Pancreas (tissue), 10 donors: ENCODE measurements at regions not wholly inside any gene's neighbourhood (a gene's known extent, or its start where the extent isn't known, plus 50 kb on each side); places are given as distances from the start of the nearest gene placed in this dataset.
"Not testable (repeated sequence)": the region's sequence is repeated elsewhere in the genome, so short reads cannot be mapped to it uniquely, and the experiment has no call there.

ENCODE experiments used
- ATAC-seq, 4 donors: fragments of 200-7000 bp; cut with Tn5 transposase; one replicate each; pipeline versions ENCODE4 v1.8.0 to v1.9.1; 2020; ENCODE audit warnings: mild to moderate bottlenecking in 4 of 4, moderate library complexity in 4 of 4
- DNase-seq, 6 donors: peaks; one replicate each; pipeline ENCODE4 v3.0.0-alpha.2; 2020
- FAIRE-seq: peaks from 2 replicates; lab custom pipeline; 2012; peaks lifted over from hg19 to GRCh38; lab: Jason Lieb, UNC
- H3K27ac ChIP-seq, 4 donors: fragments of 200-600 bp; sonication (generic); 1 replicate in 3 of 4; 2 replicates in 1 of 4; pipeline versions ENCODE4 v1.5.0 to v1.8.0; 2020
- H3K27me3 ChIP-seq, 4 donors: fragments of 200-600 bp; one replicate each; pipeline ENCODE4 v1.8.0; 2021
- H3K36me3 ChIP-seq, 3 donors: fragments of 200-600 bp; sonication (generic) in 1 of 3; one replicate each; pipeline versions ENCODE4 v1.5.0 to v1.8.0; 2020 to 2021
- H3K4me1 ChIP-seq, 3 donors: fragments of 200-600 bp; one replicate each; pipeline ENCODE4 v1.8.0; 2021
- H3K4me3 ChIP-seq, 4 donors: fragments of 200-600 bp; sonication (generic) in 2 of 4; one replicate each; pipeline versions ENCODE4 v1.5.0 to v1.8.0; 2020 to 2021
- H3K9me3 ChIP-seq, 4 donors: fragments of 200-600 bp; one replicate each; pipeline ENCODE4 v1.8.0; 2021
- CTCF ChIP-seq, 4 donors: fragments of 200-600 bp; sonication (generic) in 3 of 4; IDR thresholded peaks; one replicate each; pipeline versions ENCODE4 v1.5.0 to v1.8.0; 2021; ENCODE audit warnings: antibody characterized with exemption in 4 of 4
- WGBS, 2 donors: extraction: QIAGEN DNeasy Blood & Tissue Kit; methylation state at CpG; one replicate each; pipeline ENCODE4 v1.1.7; 2013; 5-methylcytosine and 5-hydroxymethylcytosine counted together
- intact Hi-C, 3 donors: fragments of 100-400 bp; cut with DNase I; formaldehyde crosslinking; loops; one replicate each; pipeline versions ENCODE4 v1.11.1 to v1.14.2; 2022
- donor health status: healthy with polysubstance abuse.
- donor health status: DM: no; HTN: no; CAD: no; lungs with moderate emphysema.
- donor health status: DM: no; HTN: no; CAD: no.
- donor health status: control.
- donor health status: control.
- donor health status: Bipolar disorder and iron deficiency.
- donor health status: DM: yes; HTN: yes; CAD: no.
- donor health status: DM: no; HTN: no; CAD: no.
- donor health status: DM: no; HTN: no; CAD: no.
- donor health status: DM: yes; HTN: yes; CAD: no.

GRCh38 chr6:71091956-71092355, 135.1 kb upstream of the B3GAT2 start:
- Histone ChIP-seq H3K9me3 (no peaks in the 10 kb centered on the region), H3K36me3 (no peaks in the 10 kb centered on the region), H3K4me3 (no peak overlapping the region), H3K4me1 (no peaks in the 10 kb centered on the region), H3K27ac (no peak overlapping the region), H3K27me3 (no peaks in the 10 kb centered on the region)
- 67 to 75% methylated on average over 1 of the region's 1 CpG for WGBS, 2 donors
- TF ChIP-seq CTCF (IDR thresholded peaks at IDR 0.05): no peak
- intact Hi-C loops: no loop called here
- no peak for FAIRE-seq
- no peak for ATAC-seq
- DNase-seq: no peak

- intact Hi-C loops, H3K27ac ChIP-seq, H3K9me3 ChIP-seq, H3K4me3 ChIP-seq, DNase-seq, ATAC-seq, H3K27me3 ChIP-seq, FAIRE-seq, H3K4me1 ChIP-seq, H3K36me3 ChIP-seq: not testable (repeated sequence)
- WGBS, 2 donors: 50 to 55% methylated on average over 2 of the region's 2 CpGs
These were observed 140.4 kb upstream of the B3GAT2 start for GRCh38 chr6:71097264-71097663.

GRCh38 chr6:71099649-71100048, 142.8 kb upstream of the B3GAT2 start:
- 49 to 56% methylated on average over 1 of the region's 1 CpG for WGBS, 2 donors
- Histone ChIP-seq H3K4me3 (no peak overlapping the region), H3K27ac (no peak overlapping the region), H3K9me3 (no peaks in the 10 kb centered on the region), H3K36me3 (no peaks in the 10 kb centered on the region), H3K27me3 (no peaks in the 10 kb centered on the region), H3K4me1 (no peaks in the 10 kb centered on the region)
- ATAC-seq (no peak), DNase-seq (no peak), FAIRE-seq (no peak)
- intact Hi-C loops: no loop called here
- TF ChIP-seq CTCF (IDR thresholded peaks at IDR 0.05): no peak

- no peak for TF ChIP-seq CTCF (IDR thresholded peaks at IDR 0.05)
- intact Hi-C loops: no loop called here
- H3K9me3 ChIP-seq: no peaks in the 10 kb centered on the region
- H3K4me1 ChIP-seq: no peaks in the 10 kb centered on the region
- H3K27me3 ChIP-seq: no peaks in the 10 kb centered on the region
- ATAC-seq: no peak
- DNase-seq: no peak
- H3K27ac ChIP-seq: no peak overlapping the region
- no peak overlapping the region for H3K4me3 ChIP-seq
- WGBS, 2 donors: 67 to 77% methylated on average over 2 of the region's 2 CpGs
- no peaks in the 10 kb centered on the region for H3K36me3 ChIP-seq
- FAIRE-seq: no peak
These were observed 146.3 kb upstream of the B3GAT2 start for GRCh38 chr6:71103130-71103529.

- FAIRE-seq: no peak
- TF ChIP-seq CTCF (IDR thresholded peaks at IDR 0.05): no peak
- no peak overlapping the region for H3K4me3 ChIP-seq
- WGBS, 2 donors: 90 to 100% methylated on average over 1 of the region's 1 CpG
- intact Hi-C loops: no loop called here
- no peaks in the 10 kb centered on the region for H3K36me3 ChIP-seq
- no peak for DNase-seq
- ATAC-seq: no peak
- H3K9me3 ChIP-seq: no peaks in the 10 kb centered on the region
- no peaks in the 10 kb centered on the region for H3K27me3 ChIP-seq
- H3K4me1 ChIP-seq: no peaks in the 10 kb centered on the region
- H3K27ac ChIP-seq: no peak overlapping the region
These were observed 146.8 kb upstream of the B3GAT2 start for GRCh38 chr6:71103641-71104040.

- Histone ChIP-seq H3K9me3 (no peaks in the 10 kb centered on the region), H3K36me3 (no peaks in the 10 kb centered on the region), H3K4me1 (no peaks in the 10 kb centered on the region), H3K27ac (no peak overlapping the region), H3K27me3 (no peaks in the 10 kb centered on the region), H3K4me3 (no peak overlapping the region)
- DNase-seq: no peak
- 95 to 97% methylated on average over 3 of the region's 3 CpGs for WGBS, 2 donors
- intact Hi-C loops: no loop called here
- TF ChIP-seq CTCF (IDR thresholded peaks at IDR 0.05): no peak
- FAIRE-seq: no peak
- ATAC-seq: no peak
These were observed 149.4 kb upstream of the B3GAT2 start for GRCh38 chr6:71106276-71106675.
